Right forelimb (tissue), 1 donor: ENCODE measurements at regions not wholly inside any gene's neighbourhood (a gene's known extent, or its start where the extent isn't known, plus 50 kb on each side); places are given as distances from the start of the nearest gene placed in this dataset.
"Not testable (repeated sequence)": the region's sequence is repeated elsewhere in the genome, so short reads cannot be mapped to it uniquely, and the experiment has no call there.

Experiments
- DNase-seq: peaks from one replicate; pipeline ENCODE4 v3.0.0-alpha.2; 2018

GRCh38 chr11:37263467-37263866 lies 665.4 kb upstream of the RAG2 start:
- not testable (repeated sequence) for DNase-seq

GRCh38 chr11:37259734-37260133 lies 661.7 kb upstream of the RAG2 start:
- DNase-seq, result no peak

- DNase-seq, result no peak
These were observed 650.1 kb upstream of the RAG2 start for GRCh38 chr11:37248145-37248544.

- DNase-seq, result not testable (repeated sequence)
These were observed 648.1 kb upstream of the RAG2 start for GRCh38 chr11:37246092-37246491.

GRCh38 chr11:37230865-37231264 lies 632.8 kb upstream of the RAG2 start:
- DNase-seq, result no peak

- no peak for DNase-seq
These were observed 625.9 kb upstream of the RAG2 start for GRCh38 chr11:37223962-37224361.

- DNase-seq, result no peak
These were observed 605.0 kb upstream of the RAG2 start for GRCh38 chr11:37203006-37203405.

- no peak for DNase-seq
These were observed 601.0 kb upstream of the RAG2 start for GRCh38 chr11:37199082-37199481.

GRCh38 chr11:37184326-37184725 lies 586.3 kb upstream of the RAG2 start:
- no peak for DNase-seq

- no peak for DNase-seq
These were observed 584.0 kb upstream of the RAG2 start for GRCh38 chr11:37182031-37182430.

GRCh38 chr11:37177721-37178120 lies 579.7 kb upstream of the RAG2 start:
- no peak for DNase-seq

- no peak for DNase-seq
These were observed 573.4 kb upstream of the RAG2 start for GRCh38 chr11:37171451-37171850.

GRCh38 chr11:37170311-37170710 lies 572.3 kb upstream of the RAG2 start:
- DNase-seq, result no peak

GRCh38 chr11:37145434-37145833 lies 547.4 kb upstream of the RAG2 start:
- DNase-seq, result not testable (repeated sequence)

- no peak for DNase-seq
These were observed 544.6 kb upstream of the RAG2 start for GRCh38 chr11:37142591-37142990.

GRCh38 chr11:37141707-37142106 lies 543.7 kb upstream of the RAG2 start:
- no peak for DNase-seq

- DNase-seq, result not testable (repeated sequence)
These were observed 537.6 kb upstream of the RAG2 start for GRCh38 chr11:37135606-37136005.

GRCh38 chr11:37134637-37135036 lies 536.6 kb upstream of the RAG2 start:
- DNase-seq, result no peak

GRCh38 chr11:37124384-37124783 lies 526.3 kb upstream of the RAG2 start:
- no peak for DNase-seq

- DNase-seq, result no peak
These were observed 517.9 kb upstream of the RAG2 start for GRCh38 chr11:37115963-37116362.

GRCh38 chr11:37110385-37110784 lies 512.3 kb upstream of the RAG2 start:
- DNase-seq, result no peak

GRCh38 chr11:37109286-37109585 lies 511.2 kb upstream of the RAG2 start:
- no peak for DNase-seq

GRCh38 chr11:37108436-37109285 lies 510.6 kb upstream of the RAG2 start:
- DNase-seq, result no peak

- DNase-seq, result no peak
These were observed 509.8 kb upstream of the RAG2 start for GRCh38 chr11:37107831-37108230.

- DNase-seq, result no peak
These were observed 509.4 kb upstream of the RAG2 start for GRCh38 chr11:37107415-37107814.
